ENCODE measurements at regions not wholly inside any gene's neighbourhood (a gene's known extent, or its start where the extent isn't known, plus 50 kb on each side); places are given as distances from the start of the nearest gene placed in this dataset.
A peak's percentile ranks its signal among the peaks of the same experiment; 100 is the strongest.

- Histone ChIP-seq H3K27ac (ENCODE audit: low read depth) (no peak overlapping the region), H3K79me2 (replicated peaks; ENCODE audit: insufficient read depth) (no peaks in the 10 kb centered on the region), H3K36me3 (ENCODE audit: insufficient read depth) (no peaks in the 10 kb centered on the region), H3K27me3 (ENCODE audit: insufficient read depth) (no peaks in the 10 kb centered on the region), H3K4me2 (no peak overlapping the region), H4K20me1 (replicated peaks; ENCODE audit: insufficient read depth) (no peaks in the 10 kb centered on the region), H3F3A (replicated peaks; ENCODE audit: low read depth) (no peaks in the 10 kb centered on the region), H3K9me2 (ENCODE audit: insufficient read depth) (no peaks in the 10 kb centered on the region), H3K4me3 (no peak overlapping the region), H3K4me1 (ENCODE audit: insufficient read depth) (no peaks in the 10 kb centered on the region), H2AFZ (no peak overlapping the region)
- no peaks in the 10 kb centered on the region for H3K9me3 Mint-ChIP-seq
- H3K27ac Mint-ChIP-seq, result no peak overlapping the region
- H3K4me1 Mint-ChIP-seq, result no peaks in the 10 kb centered on the region
- DNase-seq (ENCODE audit: low spot score) (no peak), ATAC-seq (no peak)
- no peak overlapping the region for H3K4me3 Mint-ChIP-seq
- no peak for TF ChIP-seq STAT1 (IDR thresholded peaks at IDR 0.05; ENCODE audit: unreplicated experiment)
- no peaks in the 10 kb centered on the region for H3K27me3 Mint-ChIP-seq (ENCODE audit: insufficient read depth, low read depth, poor library complexity)
- H3K36me3 Mint-ChIP-seq (ENCODE audit: low read depth), result no peaks in the 10 kb centered on the region
Observed at GRCh38 chr7:15747301-15747700, 60.8 kb upstream of the MEOX2 start.

- Mint-ChIP-seq H3K4me1 (no peaks in the 10 kb centered on the region), H3K9me3 (no peaks in the 10 kb centered on the region), H3K27ac (no peak overlapping the region), H3K27me3 (ENCODE audit: insufficient read depth, low read depth, poor library complexity) (no peaks in the 10 kb centered on the region), H3K4me3 (no peak overlapping the region), H3K36me3 (ENCODE audit: low read depth) (no peaks in the 10 kb centered on the region)
- H3K27ac ChIP-seq (ENCODE audit: low read depth), result no peak overlapping the region
- H3K4me3 ChIP-seq, result no peak overlapping the region
- TF ChIP-seq STAT1 (IDR thresholded peaks at IDR 0.05; ENCODE audit: unreplicated experiment) (no peak), EZH2 (IDR thresholded peaks at IDR 0.05; ENCODE audit: low read depth, unreplicated experiment) (no peak), ZNF114 (CRISPR knock-in tag; IDR thresholded peaks at IDR 0.05) (no peak), JUNB (IDR thresholded peaks at IDR 0.05; ENCODE audit: unreplicated experiment) (no peak)
- no peaks in the 10 kb centered on the region for H3K36me3 ChIP-seq (ENCODE audit: insufficient read depth)
- no peaks in the 10 kb centered on the region for H3K4me1 ChIP-seq (ENCODE audit: insufficient read depth)
- H2AFZ ChIP-seq, result no peak overlapping the region
- H3F3A ChIP-seq (replicated peaks; ENCODE audit: low read depth), result no peaks in the 10 kb centered on the region
- H3K4me2 ChIP-seq, result no peak overlapping the region
- ATAC-seq (no peak), DNase-seq (ENCODE audit: low spot score) (no peak)
- 0 out of 2 replicates have a peak, but pooled peaks cover under 1% of the 10 kb centered on the region for H3K9me2 ChIP-seq (ENCODE audit: insufficient read depth)
- H3K79me2 ChIP-seq (replicated peaks; ENCODE audit: insufficient read depth), result no peaks in the 10 kb centered on the region
- H4K20me1 ChIP-seq (replicated peaks; ENCODE audit: insufficient read depth), result no peaks in the 10 kb centered on the region
- no peaks in the 10 kb centered on the region for H3K27me3 ChIP-seq (ENCODE audit: insufficient read depth)
Observed at GRCh38 chr7:15743926-15744480, 57.5 kb upstream of the MEOX2 start.

- H3K4me1 Mint-ChIP-seq, result peaks cover 6% of the 10 kb centered on the region; the same call in 2 of the 3 replicates
- no peaks in the 10 kb centered on the region for H3K36me3 Mint-ChIP-seq (ENCODE audit: low read depth)
- no peak for ATAC-seq
- TF ChIP-seq CREB1 (CRISPR knock-in tag; IDR thresholded peaks at IDR 0.05; ENCODE audit: low read depth) (no peak), REST (IDR thresholded peaks at IDR 0.05; ENCODE audit: unreplicated experiment) (no peak), EZH2phosphoT487 (IDR thresholded peaks at IDR 0.05; ENCODE audit: unreplicated experiment) (no peak), ZNF114 (CRISPR knock-in tag; IDR thresholded peaks at IDR 0.05) (no peak), STAT1 (IDR thresholded peaks at IDR 0.05; ENCODE audit: unreplicated experiment) (no peak), POLR2AphosphoS5 (IDR thresholded peaks at IDR 0.05; ENCODE audit: low read depth) (no peak), ETS1 (IDR thresholded peaks at IDR 0.05) (no peak), EZH2 (IDR thresholded peaks at IDR 0.05; ENCODE audit: low read depth, unreplicated experiment) (no peak), CTCF (conservative IDR thresholded peaks at IDR 0.05; ENCODE audit: low read depth in 2 of 2) (no peak), JUNB (IDR thresholded peaks at IDR 0.05; ENCODE audit: unreplicated experiment) (no peak), ZNF331 (CRISPR knock-in tag; IDR thresholded peaks at IDR 0.05; ENCODE audit: low read depth) (no peak), NANOG (IDR thresholded peaks at IDR 0.05; ENCODE audit: borderline replicate concordance) (no peak)
Observed at GRCh38 chr7:15737601-15738000, 51.1 kb upstream of the MEOX2 start.

More at GRCh38 chr7:15737601-15738000, 51.1 kb upstream of the MEOX2 start:
- Mint-ChIP-seq H3K4me3 (no peak overlapping the region), H3K9me3 (no peaks in the 10 kb centered on the region), H3K27ac (no peak overlapping the region), H3K27me3 (ENCODE audit: insufficient read depth, low read depth, poor library complexity) (no peaks in the 10 kb centered on the region)
- Histone ChIP-seq H3K4me3 (no peak overlapping the region), H2AFZ (no peak overlapping the region), H3K36me3 (ENCODE audit: insufficient read depth) (no peaks in the 10 kb centered on the region), H3K79me2 (replicated peaks; ENCODE audit: insufficient read depth) (no peaks in the 10 kb centered on the region), H3K27ac (ENCODE audit: low read depth) (no peak overlapping the region), H3K27me3 (ENCODE audit: insufficient read depth) (no peaks in the 10 kb centered on the region), H3K9me2 (ENCODE audit: insufficient read depth) (0 out of 2 replicates have a peak, but pooled peaks cover 2% of the 10 kb centered on the region), H4K20me1 (replicated peaks; ENCODE audit: insufficient read depth) (no peaks in the 10 kb centered on the region), H3F3A (replicated peaks; ENCODE audit: low read depth) (no peaks in the 10 kb centered on the region), H3K4me1 (ENCODE audit: insufficient read depth) (peaks cover 7% of the 10 kb centered on the region; the same call in 1 of the 2 replicates), H3K4me2 (no peak overlapping the region)
- peak; percentile 61 for DNase-seq (ENCODE audit: low spot score)

All from GM23338 (cell line).